MCF 10A (cell line): ENCODE measurements at regions not wholly inside any gene's neighbourhood (a gene's known extent, or its start where the extent isn't known, plus 50 kb on each side); places are given as distances from the start of the nearest gene placed in this dataset.

Experiments used
- BruUV-seq: library from RNA; stranded (reverse); fragments of 400-500 nt; replicated peaks from 2 replicates; lab custom pipeline; 2021; lab: Mats Ljungman, UMichigan
- CTCF ChIA-PET: fragments of 300-600 bp; sonication (Branson Sonifier 250); formaldehyde crosslinking; extraction: SDS; loops from one replicate; lab custom pipeline; 2021; ENCODE audit warnings: antibody characterized with exemption, inconsistent platforms; lab: Yijun Ruan, JAX
- POLR2A ChIA-PET: fragments of 300-600, 350-650 bp; sonication (Branson Sonifier 250); formaldehyde crosslinking; extraction: SDS; loops from one replicate; lab custom pipeline; 2020; ENCODE audit warnings: antibody characterized with exemption, inconsistent platforms; lab: Yijun Ruan, JAX
- DNase-seq: peaks from one replicate; pipeline ENCODE4 v3.0.0-alpha.2; 2018; ENCODE audit not compliant: unreplicated experiment
- H3K27ac Mint-ChIP-seq: one replicate; pipeline ENCODE4 v1.8.0; 2022; ENCODE audit warnings: mild to moderate bottlenecking, low read depth, mixed read lengths; ENCODE audit not compliant: unreplicated experiment
- H3K27me3 Mint-ChIP-seq: one replicate; pipeline ENCODE4 v1.8.0; 2022; ENCODE audit warnings: mixed read lengths; ENCODE audit not compliant: insufficient read depth, unreplicated experiment
- H3K36me3 Mint-ChIP-seq: one replicate; pipeline ENCODE4 v1.8.0; 2022; ENCODE audit warnings: mild to moderate bottlenecking, moderate library complexity, mixed read lengths; ENCODE audit not compliant: insufficient read depth, unreplicated experiment
- H3K4me1 Mint-ChIP-seq: one replicate; pipeline ENCODE4 v1.8.0; 2022; ENCODE audit warnings: mixed read lengths; ENCODE audit not compliant: insufficient read depth, unreplicated experiment
- H3K4me3 Mint-ChIP-seq: one replicate; pipeline ENCODE4 v1.8.0; 2022; ENCODE audit warnings: mild to moderate bottlenecking, moderate library complexity, mixed read lengths; ENCODE audit not compliant: unreplicated experiment
- H3K9me3 Mint-ChIP-seq: one replicate; pipeline ENCODE4 v1.8.0; 2022; ENCODE audit warnings: mixed read lengths; ENCODE audit not compliant: unreplicated experiment
- CTCF ChIP-seq: fragments of 200-600 bp; IDR thresholded peaks from one replicate; pipeline ENCODE4 v1.8.0; 2022; ENCODE audit warnings: antibody characterized with exemption, mild to moderate bottlenecking; ENCODE audit not compliant: unreplicated experiment
- intact Hi-C: fragments of 100-400 bp; cut with micrococcal nuclease; formaldehyde crosslinking; loops from 2 replicates; pipeline ENCODE4 v1.14.1; 2022

GRCh38 chr6:91506509-91506908 is 919.6 kb upstream of the MAP3K7 start:
- H3K27me3 Mint-ChIP-seq, result peaks cover 14% of the 10 kb centered on the region

GRCh38 chr6:91505199-91505598 is 918.3 kb upstream of the MAP3K7 start:
- intact Hi-C loops, result no loop called here
- no peak for DNase-seq
- no peaks in the 10 kb centered on the region for H3K9me3 Mint-ChIP-seq
- no peak for TF ChIP-seq CTCF
- H3K27me3 Mint-ChIP-seq, result peaks cover 14% of the 10 kb centered on the region
- POLR2A ChIA-PET, result no interaction called here
- H3K27ac Mint-ChIP-seq, result no peak overlapping the region
- H3K4me3 Mint-ChIP-seq, result no peak overlapping the region
- BruUV-seq, result no TSS peak
- H3K36me3 Mint-ChIP-seq, result no peaks in the 10 kb centered on the region
- H3K4me1 Mint-ChIP-seq, result peaks cover 5% of the 10 kb centered on the region
- CTCF ChIA-PET, result no interaction called here

More at GRCh38 chr6:91506509-91506908, 919.6 kb upstream of the MAP3K7 start:
- no peak overlapping the region for H3K4me3 Mint-ChIP-seq
- no peak overlapping the region for H3K27ac Mint-ChIP-seq
- TF ChIP-seq CTCF, result no peak
- intact Hi-C loops, result no loop called here
- H3K4me1 Mint-ChIP-seq, result peaks cover 5% of the 10 kb centered on the region
- H3K36me3 Mint-ChIP-seq, result no peaks in the 10 kb centered on the region
- CTCF ChIA-PET, result no interaction called here
- POLR2A ChIA-PET, result no interaction called here
- no TSS peak for BruUV-seq
- no peak for DNase-seq
- no peaks in the 10 kb centered on the region for H3K9me3 Mint-ChIP-seq

- no peaks in the 10 kb centered on the region for H3K9me3 Mint-ChIP-seq
- intact Hi-C loops, result no loop called here
- H3K27me3 Mint-ChIP-seq, result peaks cover 26% of the 10 kb centered on the region
- DNase-seq, result no peak
- no peak overlapping the region for H3K27ac Mint-ChIP-seq
- H3K36me3 Mint-ChIP-seq, result no peaks in the 10 kb centered on the region
- CTCF ChIA-PET, result no interaction called here
- POLR2A ChIA-PET, result no interaction called here
- no peak for TF ChIP-seq CTCF
- H3K4me3 Mint-ChIP-seq, result no peak overlapping the region
- BruUV-seq, result no TSS peak
- H3K4me1 Mint-ChIP-seq, result no peaks in the 10 kb centered on the region
These were observed 915.1 kb upstream of the MAP3K7 start for GRCh38 chr6:91501930-91502329.

GRCh38 chr6:91500689-91501303 is 913.9 kb upstream of the MAP3K7 start:
- CTCF ChIA-PET, result no interaction called here
- POLR2A ChIA-PET, result interaction anchor here (0.6 kb wide), 1 partner anchor 1265 kb away, joined by 5 read pairs; no protein-coding TSS in a partner anchor
- BruUV-seq, result no TSS peak
- H3K27ac Mint-ChIP-seq, result no peak overlapping the region
- TF ChIP-seq CTCF, result no peak
- no peaks in the 10 kb centered on the region for H3K36me3 Mint-ChIP-seq
- H3K4me3 Mint-ChIP-seq, result no peak overlapping the region
- H3K9me3 Mint-ChIP-seq, result no peaks in the 10 kb centered on the region
- H3K27me3 Mint-ChIP-seq, result peaks cover 22% of the 10 kb centered on the region
- H3K4me1 Mint-ChIP-seq, result no peaks in the 10 kb centered on the region
- no peak for DNase-seq
- intact Hi-C loops, result no loop called here
